ENCODE measurements at regions not wholly inside any gene's neighbourhood (a gene's known extent, or its start where the extent isn't known, plus 50 kb on each side); places are given as distances from the start of the nearest gene placed in this dataset.

- Mint-ChIP-seq H3K36me3 (ENCODE audit: low read depth) (no peaks in the 10 kb centered on the region), H3K9me3 (no peaks in the 10 kb centered on the region), H3K27me3 (no peaks in the 10 kb centered on the region), H3K4me3 (no peak overlapping the region), H3K4me1 (no peaks in the 10 kb centered on the region), H3K27ac (no peak overlapping the region)
- DNase-seq: no peak
- intact Hi-C loops (cut with micrococcal nuclease): no loop called here
Measured at GRCh38 chr18:25604196-25604893, 252.4 kb upstream of the ZNF521 start.

DNA sequence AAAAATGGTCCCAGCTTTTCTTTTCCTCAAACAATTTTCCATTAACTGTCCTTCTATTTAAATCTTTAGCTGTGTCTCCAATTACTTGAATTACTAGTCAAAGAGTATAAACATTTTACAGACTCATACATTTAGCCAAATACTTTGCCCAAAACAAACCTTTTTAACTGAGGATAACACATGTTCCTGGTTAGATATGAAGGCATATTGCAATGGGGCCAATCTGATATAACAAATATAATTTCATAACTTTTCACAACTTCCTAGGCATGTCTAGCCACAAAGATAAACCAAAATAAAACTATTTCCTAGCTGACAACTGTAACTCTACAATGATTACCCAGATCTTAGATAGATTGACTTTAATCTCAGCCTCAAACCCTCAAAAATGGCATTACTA, 247.5 kb upstream of the ZNF521 start:
- Mint-ChIP-seq H3K4me3 (no peak overlapping the region), H3K4me1 (no peaks in the 10 kb centered on the region), H3K9me3 (no peaks in the 10 kb centered on the region), H3K27ac (no peak overlapping the region), H3K36me3 (ENCODE audit: low read depth) (no peaks in the 10 kb centered on the region), H3K27me3 (no peaks in the 10 kb centered on the region)
- intact Hi-C loops (cut with micrococcal nuclease): no loop called here
- no peak for DNase-seq

- Mint-ChIP-seq H3K4me1 (no peaks in the 10 kb centered on the region), H3K27me3 (no peaks in the 10 kb centered on the region), H3K4me3 (no peak overlapping the region), H3K36me3 (ENCODE audit: low read depth) (no peaks in the 10 kb centered on the region), H3K27ac (no peak overlapping the region), H3K9me3 (no peaks in the 10 kb centered on the region)
- intact Hi-C loops (cut with micrococcal nuclease): no loop called here
- no peak for DNase-seq
Measured at GRCh38 chr18:25597476-25597875, 245.5 kb upstream of the ZNF521 start.

GRCh38 chr18:25595274-25596060, 243.5 kb upstream of the ZNF521 start:
- no peaks in the 10 kb centered on the region for H3K36me3 Mint-ChIP-seq (ENCODE audit: low read depth)
- intact Hi-C loops (cut with micrococcal nuclease): no loop called here

DNA sequence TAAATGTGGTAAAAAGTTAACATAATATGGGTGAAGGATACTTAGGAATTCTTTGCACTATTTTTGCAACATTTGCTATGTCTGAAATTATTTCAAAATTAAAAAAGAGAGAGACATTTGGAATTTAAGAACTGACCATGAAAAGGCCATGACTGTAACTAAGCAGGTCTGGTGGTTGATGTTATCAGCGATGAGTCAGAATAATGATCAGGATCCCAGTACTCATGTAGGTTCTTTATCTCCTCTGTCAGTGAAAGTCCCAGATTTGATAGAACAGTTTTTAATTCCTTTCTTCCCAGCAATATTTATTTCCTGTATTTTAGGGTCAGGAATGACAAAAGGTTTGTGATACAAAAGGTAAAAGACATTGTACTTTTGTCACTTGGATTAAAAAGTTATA, 242.4 kb upstream of the ZNF521 start:
- no peaks in the 10 kb centered on the region for H3K9me3 Mint-ChIP-seq
- no peaks in the 10 kb centered on the region for H3K36me3 Mint-ChIP-seq (ENCODE audit: low read depth)
- intact Hi-C loops (cut with micrococcal nuclease): no loop called here
- no peak overlapping the region for H3K4me3 Mint-ChIP-seq
- DNase-seq: no peak
- H3K27ac Mint-ChIP-seq: no peak overlapping the region
- H3K27me3 Mint-ChIP-seq: no peaks in the 10 kb centered on the region
- H3K4me1 Mint-ChIP-seq: no peaks in the 10 kb centered on the region

More at GRCh38 chr18:25595274-25596060, 243.5 kb upstream of the ZNF521 start:
- H3K9me3 Mint-ChIP-seq: no peaks in the 10 kb centered on the region
- no peak for DNase-seq
- no peaks in the 10 kb centered on the region for H3K27me3 Mint-ChIP-seq
- no peaks in the 10 kb centered on the region for H3K4me1 Mint-ChIP-seq
- no peak overlapping the region for H3K4me3 Mint-ChIP-seq
- H3K27ac Mint-ChIP-seq: no peak overlapping the region

DNA sequence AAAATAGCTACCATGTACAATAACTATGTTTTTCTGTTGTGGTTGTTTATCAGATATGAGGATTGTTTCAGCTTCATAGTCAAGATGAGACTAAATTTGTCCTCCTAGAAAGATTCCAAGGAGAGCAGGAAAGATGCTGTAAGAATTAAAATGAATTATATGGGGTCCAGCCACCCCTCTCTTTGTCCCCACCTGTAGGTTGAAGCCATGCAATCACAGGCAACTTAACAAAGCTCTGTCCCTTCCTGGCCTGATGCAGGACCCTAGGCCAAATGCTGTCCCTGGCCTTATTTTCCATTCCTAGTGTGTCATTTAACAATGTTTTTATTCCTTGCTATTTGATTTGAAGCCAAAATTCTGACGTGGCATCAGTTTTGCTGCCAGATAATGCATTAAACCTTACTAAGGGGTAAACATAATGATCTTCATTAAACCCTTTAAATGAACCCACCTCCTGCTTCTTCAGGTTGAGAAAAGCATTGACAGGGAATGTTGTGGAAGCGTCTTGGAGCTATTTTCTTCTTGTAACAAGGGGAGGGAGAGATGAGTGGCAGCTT, 240.9 kb upstream of the ZNF521 start:
- H3K27me3 Mint-ChIP-seq: no peaks in the 10 kb centered on the region
- no peaks in the 10 kb centered on the region for H3K36me3 Mint-ChIP-seq (ENCODE audit: low read depth)
- H3K4me1 Mint-ChIP-seq: no peaks in the 10 kb centered on the region
- intact Hi-C loops (cut with micrococcal nuclease): no loop called here
- DNase-seq: no peak
- H3K27ac Mint-ChIP-seq: no peak overlapping the region
- H3K9me3 Mint-ChIP-seq: peaks cover under 1% of the 10 kb centered on the region
- H3K4me3 Mint-ChIP-seq: no peak overlapping the region

- no peak overlapping the region for H3K27ac Mint-ChIP-seq
- peaks cover 7% of the 10 kb centered on the region for H3K9me3 Mint-ChIP-seq
- no peak overlapping the region for H3K4me3 Mint-ChIP-seq
- intact Hi-C loops (cut with micrococcal nuclease): no loop called here
- H3K27me3 Mint-ChIP-seq: no peaks in the 10 kb centered on the region
- no peaks in the 10 kb centered on the region for H3K36me3 Mint-ChIP-seq (ENCODE audit: low read depth)
- H3K4me1 Mint-ChIP-seq: no peaks in the 10 kb centered on the region
- DNase-seq: no peak
Measured at GRCh38 chr18:25590456-25590855, 238.5 kb upstream of the ZNF521 start.

DNA sequence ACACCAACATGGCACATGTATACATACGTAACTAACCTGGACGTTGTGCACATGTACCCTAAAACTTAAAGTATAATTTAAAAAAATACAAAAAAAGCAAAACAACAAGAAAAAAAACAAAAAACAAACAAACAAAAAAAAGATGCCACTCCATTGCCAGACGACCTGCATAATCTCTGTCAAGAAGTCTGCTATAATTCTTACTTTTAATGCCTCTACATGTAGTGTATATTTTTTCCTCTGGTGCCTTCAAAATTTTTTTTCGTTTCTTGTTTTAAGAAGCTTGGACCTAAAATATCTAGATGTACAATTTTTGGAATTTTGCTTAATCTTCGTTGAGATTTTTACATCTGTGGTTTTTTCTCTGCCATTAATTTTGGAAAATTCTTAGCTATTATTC, 235.6 kb upstream of the ZNF521 start:
- intact Hi-C loops (cut with micrococcal nuclease): no loop called here
- H3K4me3 Mint-ChIP-seq: no peak overlapping the region

DNA sequence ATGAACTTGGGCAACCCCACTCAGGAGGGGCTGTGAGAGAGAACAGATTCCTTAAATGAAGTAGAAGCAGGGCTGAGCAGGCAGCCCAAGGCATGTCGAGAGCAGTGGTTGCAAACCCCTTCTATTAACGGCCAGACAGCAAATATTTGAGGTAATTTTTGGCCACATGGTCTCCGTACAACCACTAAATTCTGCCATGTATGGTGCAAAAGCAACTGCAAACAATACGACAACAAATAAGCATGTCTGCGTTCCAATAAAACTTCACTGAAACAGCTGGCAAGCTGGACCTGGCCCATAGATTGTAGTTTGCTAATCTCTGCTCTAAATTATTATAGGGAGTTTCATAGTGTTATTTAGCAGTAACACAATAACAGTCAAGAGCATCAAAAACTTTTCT, 217.0 kb upstream of the ZNF521 start:
- intact Hi-C loops (cut with micrococcal nuclease): no loop called here
- H3K27ac Mint-ChIP-seq: no peak overlapping the region
- no peaks in the 10 kb centered on the region for H3K27me3 Mint-ChIP-seq

More for the DNA sequence above, 235.6 kb upstream of the ZNF521 start:
- Mint-ChIP-seq H3K27ac (no peak overlapping the region), H3K9me3 (peaks cover 7% of the 10 kb centered on the region), H3K36me3 (ENCODE audit: low read depth) (no peaks in the 10 kb centered on the region), H3K4me1 (no peaks in the 10 kb centered on the region), H3K27me3 (no peaks in the 10 kb centered on the region)
- DNase-seq: no peak

DNA sequence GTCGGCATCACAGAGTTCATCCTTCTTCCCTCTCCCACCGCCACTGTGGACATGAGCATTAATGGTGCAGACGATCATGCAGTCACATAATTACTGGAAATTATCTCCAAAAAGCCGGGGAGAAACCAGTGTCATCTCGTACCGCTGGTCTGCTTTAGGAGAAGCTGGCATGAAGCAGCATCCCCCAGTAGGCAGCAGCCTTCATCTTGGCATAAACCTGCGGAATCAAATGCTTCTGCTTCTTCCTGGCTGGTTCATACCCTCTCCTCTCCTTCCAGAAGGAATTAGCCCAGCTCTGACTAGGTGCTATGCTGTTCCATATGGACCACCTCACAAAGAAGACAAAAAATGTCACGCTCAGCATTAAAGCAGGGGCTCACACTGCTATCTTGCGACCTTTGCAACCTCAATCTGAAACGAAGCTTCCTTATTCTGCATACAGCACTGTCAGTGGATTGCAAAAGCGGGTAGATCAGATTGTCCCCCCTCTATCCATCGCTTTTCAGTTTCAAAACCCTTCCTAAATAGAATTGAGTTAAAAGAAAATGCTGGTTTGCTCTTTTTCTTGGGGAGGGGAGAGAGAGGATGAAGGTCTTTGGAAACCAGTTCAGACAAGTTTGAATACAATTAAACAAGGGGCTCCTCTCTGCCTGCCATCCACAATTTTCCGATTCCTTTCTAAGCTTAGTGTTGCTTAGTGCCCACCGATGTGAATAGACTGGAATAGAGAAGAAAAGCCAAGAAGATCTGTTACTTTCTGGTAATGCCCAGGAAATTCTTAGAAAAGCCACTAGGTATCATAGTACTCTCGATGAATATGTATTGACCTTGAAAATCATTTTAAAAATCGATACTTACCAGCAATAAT, 212.1 kb upstream of the ZNF521 start:
- Mint-ChIP-seq H3K4me3 (no peak overlapping the region), H3K27ac (no peak overlapping the region)

More for the DNA sequence above, 217.0 kb upstream of the ZNF521 start:
- no peaks in the 10 kb centered on the region for H3K36me3 Mint-ChIP-seq (ENCODE audit: low read depth)
- H3K4me1 Mint-ChIP-seq: no peaks in the 10 kb centered on the region
- H3K9me3 Mint-ChIP-seq: no peaks in the 10 kb centered on the region
- no peak overlapping the region for H3K4me3 Mint-ChIP-seq
- no peak for DNase-seq

GRCh38 chr18:25563346-25563745, 211.4 kb upstream of the ZNF521 start:
- no peaks in the 10 kb centered on the region for H3K9me3 Mint-ChIP-seq
- no peaks in the 10 kb centered on the region for H3K4me1 Mint-ChIP-seq
- H3K27me3 Mint-ChIP-seq: no peaks in the 10 kb centered on the region
- no peak overlapping the region for H3K4me3 Mint-ChIP-seq
- DNase-seq: no peak
- H3K27ac Mint-ChIP-seq: no peak overlapping the region
- no peaks in the 10 kb centered on the region for H3K36me3 Mint-ChIP-seq (ENCODE audit: low read depth)
- intact Hi-C loops (cut with micrococcal nuclease): no loop called here

More for the DNA sequence above, 212.1 kb upstream of the ZNF521 start:
- Mint-ChIP-seq H3K36me3 (ENCODE audit: low read depth) (no peaks in the 10 kb centered on the region), H3K4me1 (no peaks in the 10 kb centered on the region), H3K27me3 (no peaks in the 10 kb centered on the region), H3K9me3 (no peaks in the 10 kb centered on the region)
- DNase-seq: no peak
- intact Hi-C loops (cut with micrococcal nuclease): no loop called here

DNA sequence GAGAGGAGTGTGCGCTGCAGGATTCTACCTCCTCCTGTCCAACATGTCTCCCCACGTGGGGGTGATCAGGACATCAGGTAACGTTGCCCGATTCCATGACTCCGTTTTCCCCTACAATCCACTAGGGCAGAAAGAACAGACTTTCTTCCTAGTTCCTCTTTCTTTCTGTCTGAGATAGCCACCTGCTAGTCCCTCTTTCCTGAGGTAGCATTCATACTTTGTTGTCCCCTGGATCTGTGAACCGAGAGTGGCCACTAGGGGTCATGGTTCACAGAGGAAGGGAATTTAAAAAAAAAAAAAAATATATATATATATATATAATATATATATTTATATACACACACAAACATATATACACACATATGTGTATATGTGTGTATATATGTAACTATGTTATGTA, 210.0 kb upstream of the ZNF521 start:
- no peak overlapping the region for H3K4me3 Mint-ChIP-seq
- H3K4me1 Mint-ChIP-seq: no peaks in the 10 kb centered on the region
- no peaks in the 10 kb centered on the region for H3K36me3 Mint-ChIP-seq (ENCODE audit: low read depth)
- H3K27me3 Mint-ChIP-seq: no peaks in the 10 kb centered on the region
- DNase-seq: no peak
- no peak overlapping the region for H3K27ac Mint-ChIP-seq
- intact Hi-C loops (cut with micrococcal nuclease): no loop called here
- no peaks in the 10 kb centered on the region for H3K9me3 Mint-ChIP-seq

- no peaks in the 10 kb centered on the region for H3K36me3 Mint-ChIP-seq (ENCODE audit: low read depth)
- no peaks in the 10 kb centered on the region for H3K27me3 Mint-ChIP-seq
- H3K9me3 Mint-ChIP-seq: no peaks in the 10 kb centered on the region
- intact Hi-C loops (cut with micrococcal nuclease): no loop called here
- H3K27ac Mint-ChIP-seq: no peak overlapping the region
- H3K4me3 Mint-ChIP-seq: no peak overlapping the region
- no peaks in the 10 kb centered on the region for H3K4me1 Mint-ChIP-seq
- no peak for DNase-seq
Measured at GRCh38 chr18:25560369-25560768, 208.4 kb upstream of the ZNF521 start.

DNA sequence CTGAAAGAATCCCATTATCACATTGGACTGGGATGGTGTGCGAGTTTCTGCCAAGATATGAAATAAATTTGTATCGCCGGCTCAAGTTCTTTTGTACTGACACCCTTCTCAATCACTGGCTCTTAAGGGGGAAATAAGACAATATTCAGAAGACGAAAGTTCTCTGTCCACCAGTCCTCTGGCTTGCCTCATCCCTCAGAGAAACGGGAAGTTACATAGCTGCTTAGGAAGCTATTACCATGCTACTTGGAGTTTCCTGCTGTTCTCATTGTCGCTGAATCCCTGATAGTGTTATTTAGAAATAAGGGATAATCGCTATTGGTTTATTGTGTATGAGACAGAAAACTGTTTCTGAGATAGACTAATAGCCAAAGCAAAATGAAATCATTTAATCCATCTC, 205.0 kb upstream of the ZNF521 start:
- H3K9me3 Mint-ChIP-seq: no peaks in the 10 kb centered on the region
- no peaks in the 10 kb centered on the region for H3K27me3 Mint-ChIP-seq
- no peak for DNase-seq
- intact Hi-C loops (cut with micrococcal nuclease): no loop called here
- H3K27ac Mint-ChIP-seq: no peak overlapping the region
- H3K4me1 Mint-ChIP-seq: no peaks in the 10 kb centered on the region
- no peak overlapping the region for H3K4me3 Mint-ChIP-seq
- H3K36me3 Mint-ChIP-seq (ENCODE audit: low read depth): no peaks in the 10 kb centered on the region

Data from activated CD4-positive, alpha-beta T cell treated with anti-CD3 and anti-CD28 coated beads, Interleukin-2, amount 10 ng/mL, durations not matched to agents 24 days and 14 days (primary cell).